GM18508 (cell line): ENCODE measurements at regions not wholly inside any gene's neighbourhood (a gene's known extent, or its start where the extent isn't known, plus 50 kb on each side); places are given as distances from the start of the nearest gene placed in this dataset.
"Not testable (repeated sequence)": the region's sequence is repeated elsewhere in the genome, so short reads cannot be mapped to it uniquely, and the experiment has no call there.

Experiments
- ATAC-seq: cut with Tn5 transposase; IDR thresholded peaks from one replicate; pipeline ENCODE4 v1.9.1; 2021; ENCODE audit warnings: moderate number of reproducible peaks; ENCODE audit not compliant: insufficient read depth, unreplicated experiment

GRCh38 chr6:126723541-126724170, 383.7 kb downstream of the CENPW start:
- no peak for ATAC-seq

- ATAC-seq, result no peak
These were observed 384.9 kb downstream of the CENPW start for GRCh38 chr6:126724821-126725220.

GRCh38 chr6:126726454-126726853, 386.5 kb downstream of the CENPW start:
- not testable (repeated sequence) for ATAC-seq

GRCh38 chr6:126738146-126738545, 380.3 kb upstream of the RSPO3 start:
- ATAC-seq, result no peak

- no peak for ATAC-seq
These were observed 379.8 kb upstream of the RSPO3 start for GRCh38 chr6:126738641-126739040.

- no peak for ATAC-seq
These were observed 375.4 kb upstream of the RSPO3 start for GRCh38 chr6:126743076-126743475.

GRCh38 chr6:126747728-126748540, 370.5 kb upstream of the RSPO3 start:
- ATAC-seq, result no peak

GRCh38 chr6:126753606-126754005, 364.9 kb upstream of the RSPO3 start:
- ATAC-seq, result no peak

- no peak for ATAC-seq
These were observed 356.6 kb upstream of the RSPO3 start for GRCh38 chr6:126761854-126762253.

GRCh38 chr6:126764104-126764503, 354.4 kb upstream of the RSPO3 start:
- ATAC-seq, result no peak

GRCh38 chr6:126764671-126765070, 353.8 kb upstream of the RSPO3 start:
- no peak for ATAC-seq

GRCh38 chr6:126766820-126767219, 351.7 kb upstream of the RSPO3 start:
- no peak for ATAC-seq

GRCh38 chr6:126767711-126768110, 350.8 kb upstream of the RSPO3 start:
- ATAC-seq, result no peak

- ATAC-seq, result no peak
These were observed 348.3 kb upstream of the RSPO3 start for GRCh38 chr6:126770176-126770575.

GRCh38 chr6:126773112-126773805, 345.2 kb upstream of the RSPO3 start:
- no peak for ATAC-seq

- ATAC-seq, result no peak
These were observed 339.1 kb upstream of the RSPO3 start for GRCh38 chr6:126779331-126779730.

GRCh38 chr6:126781582-126781981, 336.9 kb upstream of the RSPO3 start:
- no peak for ATAC-seq

- no peak for ATAC-seq
These were observed 334.2 kb upstream of the RSPO3 start for GRCh38 chr6:126784161-126784790.

- no peak for ATAC-seq
These were observed 332.2 kb upstream of the RSPO3 start for GRCh38 chr6:126786262-126786661.

- no peak for ATAC-seq
These were observed 330.8 kb upstream of the RSPO3 start for GRCh38 chr6:126787635-126788034.

GRCh38 chr6:126788861-126789365, 329.6 kb upstream of the RSPO3 start:
- ATAC-seq, result no peak
